ENCODE measurements at regions not wholly inside any gene's neighbourhood (a gene's known extent, or its start where the extent isn't known, plus 50 kb on each side); places are given as distances from the start of the nearest gene placed in this dataset.

GRCh38 chr13:103263448-103263847, 197.2 kb upstream of the SLC10A2 start:
- DNase-seq (ENCODE audit: low read depth, low spot score) = no peak

DNA sequence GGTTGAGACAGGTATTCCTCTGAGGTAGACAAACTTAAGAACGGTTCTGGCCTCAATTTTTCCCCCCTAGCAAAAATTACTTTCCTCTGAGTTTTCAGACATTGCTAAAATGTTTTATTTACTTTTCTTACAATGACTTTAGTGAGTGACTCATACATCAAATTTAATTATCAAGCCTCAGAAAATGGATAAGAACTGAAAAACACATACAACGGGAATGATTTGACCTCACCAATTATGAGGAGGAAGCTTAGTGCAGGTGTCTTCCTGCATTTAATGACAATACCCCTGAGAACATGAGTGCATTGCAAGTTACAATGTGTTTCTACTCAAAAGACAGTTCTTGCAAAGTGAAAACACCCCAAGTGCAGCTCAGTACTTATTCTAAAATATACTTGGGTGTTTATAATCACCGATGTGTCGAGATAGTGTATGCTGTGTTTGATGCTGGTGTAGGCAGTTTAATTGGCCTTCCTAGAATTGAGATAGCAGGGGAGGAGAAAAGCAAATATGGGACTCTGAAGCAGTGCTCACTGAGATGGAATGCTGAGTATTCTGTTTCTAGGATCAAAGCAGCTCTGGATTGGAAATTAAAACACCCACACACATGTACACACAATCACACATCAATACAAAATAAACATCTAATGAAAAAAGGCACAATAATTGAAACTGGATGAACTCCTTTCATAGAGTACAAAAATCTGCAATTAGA, 189.5 kb upstream of the SLC10A2 start:
- DNase-seq (ENCODE audit: low read depth, low spot score) = no peak
- Histone ChIP-seq H3K9me3 (ENCODE audit: insufficient read depth, low read length) (no peaks in the 10 kb centered on the region), H3K9ac (ENCODE audit: insufficient read length, low read depth) (no peak overlapping the region), H3K4me3 (ENCODE audit: insufficient read length, low read depth) (no peak overlapping the region), H3K4me1 (ENCODE audit: insufficient read depth, insufficient read length) (no peaks in the 10 kb centered on the region), H3K36me3 (ENCODE audit: insufficient read depth, insufficient read length, low read length) (no peaks in the 10 kb centered on the region), H3K27me3 (ENCODE audit: insufficient read depth, insufficient read length) (no peaks in the 10 kb centered on the region)
- TF ChIP-seq YY1 (IDR thresholded peaks at IDR 0.05; ENCODE audit: insufficient read depth, insufficient read length) (no peak), SUZ12 (IDR thresholded peaks at IDR 0.05; ENCODE audit: extremely low read depth, insufficient read depth, insufficient read length) (no peak), ZNF274 (IDR thresholded peaks at IDR 0.05; ENCODE audit: low read depth, low read length) (no peak)

More at GRCh38 chr13:103263448-103263847, 197.2 kb upstream of the SLC10A2 start:
- no peak for TF ChIP-seq SUZ12 (IDR thresholded peaks at IDR 0.05; ENCODE audit: extremely low read depth, insufficient read depth, insufficient read length)
- no peak for TF ChIP-seq YY1 (IDR thresholded peaks at IDR 0.05; ENCODE audit: insufficient read depth, insufficient read length)
- no peak for TF ChIP-seq ZNF274 (IDR thresholded peaks at IDR 0.05; ENCODE audit: low read depth, low read length)
- H3K36me3 ChIP-seq (ENCODE audit: insufficient read depth, insufficient read length, low read length) = no peaks in the 10 kb centered on the region
- peaks cover 6% of the 10 kb centered on the region; the same call in 1 of the 2 replicates for H3K9me3 ChIP-seq (ENCODE audit: insufficient read depth, low read length)
- no peak overlapping the region for H3K9ac ChIP-seq (ENCODE audit: insufficient read length, low read depth)
- H3K27me3 ChIP-seq (ENCODE audit: insufficient read depth, insufficient read length) = no peaks in the 10 kb centered on the region
- H3K4me3 ChIP-seq (ENCODE audit: insufficient read length, low read depth) = no peak overlapping the region
- H3K4me1 ChIP-seq (ENCODE audit: insufficient read depth, insufficient read length) = no peaks in the 10 kb centered on the region

- Histone ChIP-seq H3K9ac (ENCODE audit: insufficient read length, low read depth) (no peak overlapping the region), H3K9me3 (ENCODE audit: insufficient read depth, low read length) (no peaks in the 10 kb centered on the region), H3K36me3 (ENCODE audit: insufficient read depth, insufficient read length, low read length) (no peaks in the 10 kb centered on the region), H3K4me3 (ENCODE audit: insufficient read length, low read depth) (no peak overlapping the region), H3K4me1 (ENCODE audit: insufficient read depth, insufficient read length) (no peaks in the 10 kb centered on the region), H3K27me3 (ENCODE audit: insufficient read depth, insufficient read length) (no peaks in the 10 kb centered on the region)
- TF ChIP-seq SUZ12 (IDR thresholded peaks at IDR 0.05; ENCODE audit: extremely low read depth, insufficient read depth, insufficient read length) (no peak), YY1 (IDR thresholded peaks at IDR 0.05; ENCODE audit: insufficient read depth, insufficient read length) (no peak), ZNF274 (IDR thresholded peaks at IDR 0.05; ENCODE audit: low read depth, low read length) (no peak)
- DNase-seq (ENCODE audit: low read depth, low spot score) = no peak
Measured at GRCh38 chr13:103250071-103250470, 183.9 kb upstream of the SLC10A2 start.

DNA sequence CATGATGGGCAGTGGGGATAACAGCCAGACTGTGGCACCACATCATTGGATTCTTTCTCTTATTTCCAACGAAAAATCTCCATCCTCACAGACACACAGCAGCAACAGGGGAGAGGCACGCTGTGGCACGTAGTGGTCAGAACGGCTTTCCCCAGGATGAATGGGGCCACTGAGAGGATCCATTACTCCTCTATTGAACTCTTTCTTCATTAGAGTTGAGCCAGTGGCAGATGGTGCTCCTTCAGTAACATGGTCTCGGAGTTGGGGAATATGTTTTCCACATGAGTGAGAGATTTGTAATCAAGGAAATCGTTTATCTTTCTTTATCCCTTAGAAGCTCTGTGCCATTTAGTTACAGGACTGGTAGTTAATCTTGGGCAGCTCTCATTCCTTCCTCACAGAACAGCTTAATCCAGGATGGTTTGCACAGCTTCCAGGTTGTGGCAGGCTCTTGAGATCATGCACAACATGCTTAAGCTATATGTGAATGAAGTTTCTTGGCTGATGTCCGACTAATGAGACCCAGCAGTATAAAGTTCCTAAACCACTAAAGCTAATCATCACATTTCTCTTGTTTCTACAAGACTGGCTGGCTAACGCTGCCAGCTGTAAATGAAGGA, 180.5 kb upstream of the SLC10A2 start:
- H3K4me3 ChIP-seq (ENCODE audit: insufficient read length, low read depth) = no peak overlapping the region
- TF ChIP-seq ZNF274 (IDR thresholded peaks at IDR 0.05; ENCODE audit: low read depth, low read length) (no peak), YY1 (IDR thresholded peaks at IDR 0.05; ENCODE audit: insufficient read depth, insufficient read length) (no peak), SUZ12 (IDR thresholded peaks at IDR 0.05; ENCODE audit: extremely low read depth, insufficient read depth, insufficient read length) (no peak)
- DNase-seq (ENCODE audit: low read depth, low spot score) = no peak
- no peaks in the 10 kb centered on the region for H3K36me3 ChIP-seq (ENCODE audit: insufficient read depth, insufficient read length, low read length)
- H3K27me3 ChIP-seq (ENCODE audit: insufficient read depth, insufficient read length) = no peaks in the 10 kb centered on the region
- H3K9ac ChIP-seq (ENCODE audit: insufficient read length, low read depth) = no peak overlapping the region
- H3K9me3 ChIP-seq (ENCODE audit: insufficient read depth, low read length) = no peaks in the 10 kb centered on the region
- H3K4me1 ChIP-seq (ENCODE audit: insufficient read depth, insufficient read length) = no peaks in the 10 kb centered on the region

- Histone ChIP-seq H3K4me1 (ENCODE audit: insufficient read depth, insufficient read length) (no peaks in the 10 kb centered on the region), H3K9me3 (ENCODE audit: insufficient read depth, low read length) (no peaks in the 10 kb centered on the region), H3K36me3 (ENCODE audit: insufficient read depth, insufficient read length, low read length) (no peaks in the 10 kb centered on the region), H3K9ac (ENCODE audit: insufficient read length, low read depth) (no peak overlapping the region), H3K27me3 (ENCODE audit: insufficient read depth, insufficient read length) (no peaks in the 10 kb centered on the region), H3K4me3 (ENCODE audit: insufficient read length, low read depth) (no peak overlapping the region)
- TF ChIP-seq SUZ12 (IDR thresholded peaks at IDR 0.05; ENCODE audit: extremely low read depth, insufficient read depth, insufficient read length) (no peak), ZNF274 (IDR thresholded peaks at IDR 0.05; ENCODE audit: low read depth, low read length) (no peak), YY1 (IDR thresholded peaks at IDR 0.05; ENCODE audit: insufficient read depth, insufficient read length) (no peak)
- no peak for DNase-seq (ENCODE audit: low read depth, low spot score)
Measured at GRCh38 chr13:103243495-103243894, 177.3 kb upstream of the SLC10A2 start.

- TF ChIP-seq YY1 (IDR thresholded peaks at IDR 0.05; ENCODE audit: insufficient read depth, insufficient read length) (no peak), ZNF274 (IDR thresholded peaks at IDR 0.05; ENCODE audit: low read depth, low read length) (no peak)
- Histone ChIP-seq H3K4me3 (ENCODE audit: insufficient read length, low read depth) (no peak overlapping the region), H3K36me3 (ENCODE audit: insufficient read depth, insufficient read length, low read length) (no peaks in the 10 kb centered on the region), H3K27me3 (ENCODE audit: insufficient read depth, insufficient read length) (no peaks in the 10 kb centered on the region), H3K9ac (ENCODE audit: insufficient read length, low read depth) (no peak overlapping the region), H3K4me1 (ENCODE audit: insufficient read depth, insufficient read length) (no peaks in the 10 kb centered on the region), H3K9me3 (ENCODE audit: insufficient read depth, low read length) (peaks cover 4% of the 10 kb centered on the region; the same call in 1 of the 2 replicates)
- no peak for DNase-seq (ENCODE audit: low read depth, low spot score)
Measured at GRCh38 chr13:103238441-103238840, 172.2 kb upstream of the SLC10A2 start.

DNA sequence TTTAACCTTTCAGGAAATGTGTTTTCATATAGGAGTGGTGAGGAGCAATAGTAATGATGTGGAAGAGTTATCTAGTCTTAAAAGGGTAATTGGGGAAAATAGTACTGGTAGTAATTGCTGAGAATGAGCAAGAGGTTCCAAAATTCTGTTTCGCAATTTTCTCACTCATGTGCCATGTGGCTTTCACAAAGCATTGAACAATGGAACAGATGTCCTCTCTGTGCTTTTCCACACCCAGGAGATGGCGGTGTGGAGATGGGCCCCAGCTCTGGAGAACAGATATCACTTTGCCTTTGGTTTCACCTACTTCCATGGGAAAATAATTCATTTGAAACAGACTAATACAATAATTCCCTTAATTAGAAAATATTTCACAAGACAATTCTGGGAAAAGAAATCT, 170.0 kb upstream of the SLC10A2 start:
- Histone ChIP-seq H3K27me3 (ENCODE audit: insufficient read depth, insufficient read length) (no peaks in the 10 kb centered on the region), H3K36me3 (ENCODE audit: insufficient read depth, insufficient read length, low read length) (no peaks in the 10 kb centered on the region), H3K4me3 (ENCODE audit: insufficient read length, low read depth) (no peak overlapping the region), H3K9ac (ENCODE audit: insufficient read length, low read depth) (no peak overlapping the region), H3K9me3 (ENCODE audit: insufficient read depth, low read length) (peaks cover 7% of the 10 kb centered on the region; the same call in 1 of the 2 replicates), H3K4me1 (ENCODE audit: insufficient read depth, insufficient read length) (no peaks in the 10 kb centered on the region)
- no peak for DNase-seq (ENCODE audit: low read depth, low spot score)
- TF ChIP-seq SUZ12 (IDR thresholded peaks at IDR 0.05; ENCODE audit: extremely low read depth, insufficient read depth, insufficient read length) = no peak
